ENCODE measurements at regions not wholly inside any gene's neighbourhood (a gene's known extent, or its start where the extent isn't known, plus 50 kb on each side); places are given as distances from the start of the nearest gene placed in this dataset.

GRCh38 chr5:97694091-97694490, 511.0 kb upstream of the RIOK2 start:
- no peak overlapping the region for H3K27ac Mint-ChIP-seq
- no peaks in the 10 kb centered on the region for H3K36me3 Mint-ChIP-seq
- no peaks in the 10 kb centered on the region for H3K9me3 Mint-ChIP-seq
- no peaks in the 10 kb centered on the region for H3K4me1 Mint-ChIP-seq
- H3K27me3 Mint-ChIP-seq: peaks cover 2% of the 10 kb centered on the region
- no peak overlapping the region for H3K4me3 Mint-ChIP-seq

DNA sequence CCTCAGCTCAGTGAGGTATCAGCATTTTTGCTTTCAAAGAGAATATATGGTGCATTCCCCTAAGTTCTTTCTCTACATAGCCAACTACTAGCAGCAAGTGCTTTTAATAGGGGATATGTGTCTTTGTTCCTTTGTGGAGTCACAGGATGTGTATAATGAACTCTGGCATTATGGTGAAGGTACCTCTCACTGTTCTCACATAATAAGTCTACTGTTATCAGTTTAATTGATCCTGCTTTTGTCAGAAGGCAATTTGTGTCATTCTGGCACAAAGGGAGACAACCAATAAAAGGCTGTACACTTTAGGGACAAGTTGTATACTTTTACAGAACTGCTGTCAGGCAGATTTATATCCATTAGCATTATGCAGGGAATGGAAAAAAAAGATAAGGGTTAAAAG, 531.4 kb upstream of the RIOK2 start:
- Mint-ChIP-seq H3K27me3 (no peaks in the 10 kb centered on the region), H3K4me3 (no peak overlapping the region), H3K9me3 (no peaks in the 10 kb centered on the region), H3K27ac (no peak overlapping the region), H3K36me3 (no peaks in the 10 kb centered on the region), H3K4me1 (no peaks in the 10 kb centered on the region)

DNA sequence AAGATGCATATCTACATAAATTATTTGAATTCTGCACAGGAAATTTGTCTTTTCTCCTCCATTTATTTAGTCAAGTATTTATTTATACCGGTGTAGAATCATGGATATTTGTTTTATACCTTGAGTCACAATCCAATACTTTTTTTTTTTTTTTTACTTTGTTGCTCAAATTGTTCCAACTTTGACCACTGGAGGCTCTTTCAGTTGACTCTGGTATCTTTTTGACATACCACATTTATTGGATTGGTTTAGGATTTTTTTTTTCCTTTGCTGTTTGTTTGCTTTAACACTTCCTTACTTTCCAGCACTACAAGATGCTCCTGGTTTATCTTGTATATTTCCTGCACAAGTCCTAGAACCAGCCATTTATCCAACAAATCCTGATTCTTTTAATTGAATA, 543.1 kb upstream of the RIOK2 start:
- Mint-ChIP-seq H3K4me3 (no peak overlapping the region), H3K27ac (no peak overlapping the region), H3K4me1 (no peaks in the 10 kb centered on the region), H3K27me3 (peaks cover 2% of the 10 kb centered on the region), H3K9me3 (peaks cover 4% of the 10 kb centered on the region), H3K36me3 (no peaks in the 10 kb centered on the region)

GRCh38 chr5:97728920-97729319, 545.9 kb upstream of the RIOK2 start:
- Mint-ChIP-seq H3K9me3 (no peaks in the 10 kb centered on the region), H3K27ac (no peak overlapping the region), H3K4me3 (no peak overlapping the region), H3K4me1 (no peaks in the 10 kb centered on the region), H3K36me3 (no peaks in the 10 kb centered on the region), H3K27me3 (peaks cover 2% of the 10 kb centered on the region)

DNA sequence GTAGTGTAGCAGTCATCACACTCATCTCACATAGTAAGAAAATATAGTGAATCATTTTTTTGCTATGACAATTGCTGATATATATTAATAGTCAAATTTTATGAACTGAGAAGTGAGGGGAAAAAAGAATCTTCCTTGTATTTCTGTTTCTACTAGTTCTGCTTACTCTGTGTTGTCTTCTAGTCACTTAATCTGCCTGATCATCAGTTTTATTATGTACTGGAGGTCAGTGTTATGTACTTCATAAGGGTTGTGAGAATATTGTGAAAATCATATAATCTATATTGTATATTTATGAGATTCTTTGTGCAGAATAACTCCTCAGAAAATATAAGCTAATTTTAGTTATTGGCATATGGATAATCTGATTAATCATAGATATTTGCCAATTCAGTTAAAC, 546.9 kb upstream of the RIOK2 start:
- Mint-ChIP-seq H3K27me3 (peaks cover 2% of the 10 kb centered on the region), H3K4me1 (no peaks in the 10 kb centered on the region), H3K4me3 (no peak overlapping the region)

GRCh38 chr5:97735209-97735608, 552.2 kb upstream of the RIOK2 start:
- Mint-ChIP-seq H3K4me1 (no peaks in the 10 kb centered on the region), H3K36me3 (no peaks in the 10 kb centered on the region), H3K27ac (no peak overlapping the region), H3K9me3 (peaks cover 4% of the 10 kb centered on the region), H3K4me3 (no peak overlapping the region), H3K27me3 (peaks cover 1% of the 10 kb centered on the region)

More for the DNA sequence above, 546.9 kb upstream of the RIOK2 start:
- Mint-ChIP-seq H3K9me3 (no peaks in the 10 kb centered on the region), H3K27ac (no peak overlapping the region), H3K36me3 (no peaks in the 10 kb centered on the region)

DNA sequence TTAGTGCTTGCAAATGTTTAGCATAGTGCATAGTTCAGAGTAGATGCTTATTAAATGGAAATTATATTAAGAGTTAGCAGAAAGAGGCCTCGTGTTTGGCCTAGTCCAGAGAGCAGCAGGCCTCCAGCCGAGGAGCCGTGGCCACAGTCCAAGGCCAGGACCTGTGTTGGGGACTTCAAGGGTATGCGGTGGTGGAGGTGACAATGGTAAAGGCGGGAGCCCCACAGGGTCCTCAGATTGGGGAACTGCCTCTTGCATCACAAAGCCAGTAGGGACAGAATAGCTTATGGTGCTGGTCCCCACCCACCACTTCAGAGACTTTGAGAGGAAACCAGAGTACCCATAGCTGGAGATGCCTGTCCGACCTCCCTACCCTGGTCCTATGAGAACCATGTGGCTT, 554.6 kb upstream of the RIOK2 start:
- H3K4me3 Mint-ChIP-seq: no peak overlapping the region
- peaks cover 1% of the 10 kb centered on the region for H3K27me3 Mint-ChIP-seq
- H3K9me3 Mint-ChIP-seq: peaks cover 4% of the 10 kb centered on the region
- H3K36me3 Mint-ChIP-seq: no peaks in the 10 kb centered on the region
- H3K4me1 Mint-ChIP-seq: no peaks in the 10 kb centered on the region
- no peak overlapping the region for H3K27ac Mint-ChIP-seq

DNA sequence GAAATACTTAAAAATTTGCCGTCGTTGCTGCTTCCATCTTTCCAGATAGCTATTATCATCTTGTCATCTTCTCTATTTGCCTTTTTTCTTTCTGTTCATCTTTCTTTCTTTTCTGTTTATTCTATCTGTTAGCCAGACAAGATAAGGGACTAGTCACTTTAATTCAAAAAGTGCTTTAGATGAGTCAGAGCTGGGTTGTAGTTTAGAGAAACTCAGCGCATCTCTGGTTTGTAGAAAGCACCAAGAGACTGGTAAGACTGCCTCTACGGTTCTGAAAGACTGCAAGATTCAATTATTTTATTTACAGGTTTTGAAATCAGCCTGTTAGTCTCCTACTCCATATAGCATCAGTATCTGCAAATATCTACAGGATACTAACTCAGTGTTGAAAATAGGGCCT, 562.8 kb upstream of the RIOK2 start:
- H3K27ac Mint-ChIP-seq: no peak overlapping the region
- H3K36me3 Mint-ChIP-seq: no peaks in the 10 kb centered on the region
- H3K4me1 Mint-ChIP-seq: no peaks in the 10 kb centered on the region
- H3K9me3 Mint-ChIP-seq: no peaks in the 10 kb centered on the region
- H3K4me3 Mint-ChIP-seq: no peak overlapping the region
- no peaks in the 10 kb centered on the region for H3K27me3 Mint-ChIP-seq

DNA sequence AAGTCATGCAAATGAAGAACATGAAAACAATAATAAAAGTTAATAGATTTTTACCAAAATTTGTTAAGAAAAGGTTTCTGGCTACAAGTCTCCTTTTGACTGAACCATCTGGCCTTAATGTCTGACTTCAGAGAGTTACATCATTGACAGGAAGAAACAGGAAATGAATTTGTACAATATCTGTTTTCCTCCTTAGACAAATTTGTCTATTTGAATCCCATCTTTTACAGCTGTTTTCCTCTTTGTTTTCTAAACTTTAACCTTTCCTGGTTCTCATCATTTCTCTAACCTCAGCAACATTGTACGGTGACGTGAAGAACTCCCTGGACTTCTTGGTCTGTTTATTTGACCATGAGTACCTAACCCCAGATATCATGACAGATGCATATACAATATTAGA, 567.5 kb upstream of the RIOK2 start:
- Mint-ChIP-seq H3K9me3 (no peaks in the 10 kb centered on the region), H3K27me3 (no peaks in the 10 kb centered on the region), H3K4me1 (no peaks in the 10 kb centered on the region), H3K27ac (no peak overlapping the region), H3K36me3 (no peaks in the 10 kb centered on the region), H3K4me3 (no peak overlapping the region)

GRCh38 chr5:97751540-97751939, 568.5 kb upstream of the RIOK2 start:
- Mint-ChIP-seq H3K4me1 (no peaks in the 10 kb centered on the region), H3K27ac (no peak overlapping the region), H3K27me3 (no peaks in the 10 kb centered on the region), H3K36me3 (no peaks in the 10 kb centered on the region), H3K9me3 (no peaks in the 10 kb centered on the region), H3K4me3 (no peak overlapping the region)

DNA sequence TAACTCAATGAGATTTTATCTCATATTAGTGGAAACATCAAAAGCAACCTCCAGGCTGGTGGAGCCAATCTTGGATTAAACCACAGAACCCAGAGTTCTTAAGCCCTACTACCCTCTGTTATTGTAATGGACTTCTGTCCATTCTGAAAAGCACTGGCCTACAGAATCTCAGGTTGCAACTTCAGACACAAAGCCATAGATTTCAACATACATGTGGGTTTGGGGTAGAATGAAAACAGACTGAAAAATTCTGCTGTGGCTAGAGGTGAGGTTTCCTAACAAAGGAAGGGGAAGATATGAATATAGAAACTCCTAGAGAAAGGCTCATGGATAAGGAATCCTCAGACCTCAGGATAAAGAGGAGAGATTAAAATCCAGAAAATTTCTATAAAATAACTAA, 569.8 kb upstream of the RIOK2 start:
- Mint-ChIP-seq H3K4me1 (no peaks in the 10 kb centered on the region), H3K4me3 (no peak overlapping the region), H3K27me3 (no peaks in the 10 kb centered on the region), H3K36me3 (no peaks in the 10 kb centered on the region), H3K9me3 (no peaks in the 10 kb centered on the region), H3K27ac (no peak overlapping the region)

- Mint-ChIP-seq H3K27me3 (no peaks in the 10 kb centered on the region), H3K36me3 (no peaks in the 10 kb centered on the region), H3K27ac (no peak overlapping the region), H3K4me3 (no peak overlapping the region), H3K4me1 (peaks cover 4% of the 10 kb centered on the region), H3K9me3 (no peaks in the 10 kb centered on the region)
Measured at GRCh38 chr5:97762483-97762882, 579.4 kb upstream of the RIOK2 start.

GRCh38 chr5:97764700-97765099, 581.7 kb upstream of the RIOK2 start:
- H3K27ac Mint-ChIP-seq: peak overlapping the region; percentile 4
- H3K4me3 Mint-ChIP-seq: no peak overlapping the region
- H3K9me3 Mint-ChIP-seq: no peaks in the 10 kb centered on the region
- H3K27me3 Mint-ChIP-seq: no peaks in the 10 kb centered on the region
- no peaks in the 10 kb centered on the region for H3K36me3 Mint-ChIP-seq
- peaks cover 4% of the 10 kb centered on the region for H3K4me1 Mint-ChIP-seq

DNA sequence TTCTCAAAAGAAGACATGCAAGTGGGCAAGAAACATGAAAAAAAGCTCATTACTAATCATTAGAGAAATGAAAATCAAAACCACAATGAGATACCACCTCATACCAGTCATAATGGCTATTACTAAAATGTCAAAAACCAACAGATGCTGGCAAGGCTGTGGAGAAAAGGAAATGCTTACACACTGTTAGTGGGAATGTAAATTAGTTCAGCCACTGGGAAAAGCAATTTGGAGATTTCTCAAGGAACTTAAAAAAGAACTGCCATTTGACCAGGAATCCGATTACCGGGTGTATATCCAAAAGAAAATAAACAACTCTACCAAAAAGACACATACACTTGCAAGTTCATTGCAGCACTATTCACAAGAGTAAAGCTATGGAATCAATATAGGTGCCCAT, 595.4 kb upstream of the RIOK2 start:
- peaks cover 8% of the 10 kb centered on the region for H3K9me3 Mint-ChIP-seq
- H3K27me3 Mint-ChIP-seq: no peaks in the 10 kb centered on the region
- H3K36me3 Mint-ChIP-seq: no peaks in the 10 kb centered on the region
- H3K4me1 Mint-ChIP-seq: no peaks in the 10 kb centered on the region
- H3K4me3 Mint-ChIP-seq: no peak overlapping the region
- H3K27ac Mint-ChIP-seq: no peak overlapping the region

GRCh38 chr5:97788369-97788768, 605.3 kb upstream of the RIOK2 start:
- Mint-ChIP-seq H3K36me3 (no peaks in the 10 kb centered on the region), H3K9me3 (peaks cover 7% of the 10 kb centered on the region), H3K4me1 (no peaks in the 10 kb centered on the region), H3K27ac (no peak overlapping the region), H3K27me3 (no peaks in the 10 kb centered on the region), H3K4me3 (no peak overlapping the region)

DNA sequence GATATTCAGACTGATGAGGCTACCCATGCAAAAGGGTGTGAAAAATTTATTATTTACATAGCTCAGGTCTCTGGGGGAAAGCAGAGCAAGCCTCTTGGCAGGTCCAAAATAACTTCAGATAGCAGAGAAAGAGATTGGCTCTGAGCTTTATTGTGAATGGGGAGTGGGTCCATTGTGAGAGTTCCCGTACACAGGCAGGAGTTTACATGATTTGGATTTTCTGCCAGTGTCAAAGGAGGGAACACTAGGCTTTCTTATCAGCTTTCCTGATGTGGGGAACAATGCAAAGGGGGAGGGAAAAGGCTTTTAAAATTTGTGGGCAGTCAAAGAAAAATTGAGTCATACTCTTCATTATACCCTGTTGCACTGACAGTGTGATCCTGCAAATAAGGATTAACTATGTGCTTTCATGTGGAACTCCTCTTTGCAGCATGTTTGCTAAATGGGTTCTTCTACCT, 615.0 kb upstream of the RIOK2 start:
- Mint-ChIP-seq H3K27ac (no peak overlapping the region), H3K27me3 (no peaks in the 10 kb centered on the region), H3K9me3 (no peaks in the 10 kb centered on the region)

GRCh38 chr5:97801461-97801860, 618.4 kb upstream of the RIOK2 start:
- no peaks in the 10 kb centered on the region for H3K27me3 Mint-ChIP-seq
- no peaks in the 10 kb centered on the region for H3K9me3 Mint-ChIP-seq
- H3K4me3 Mint-ChIP-seq: no peak overlapping the region
- no peak overlapping the region for H3K27ac Mint-ChIP-seq
- no peaks in the 10 kb centered on the region for H3K4me1 Mint-ChIP-seq
- no peaks in the 10 kb centered on the region for H3K36me3 Mint-ChIP-seq

More for the DNA sequence above, 615.0 kb upstream of the RIOK2 start:
- Mint-ChIP-seq H3K4me3 (no peak overlapping the region), H3K4me1 (no peaks in the 10 kb centered on the region), H3K36me3 (no peaks in the 10 kb centered on the region)
